ENCODE measurements at regions not wholly inside any gene's neighbourhood (a gene's known extent, or its start where the extent isn't known, plus 50 kb on each side); places are given as distances from the start of the nearest gene placed in this dataset.

- ChIA-PET POLR2A (no interaction called here), CTCF (no interaction called here)
- FAIRE-seq, result no peak
- Histone ChIP-seq H3K36me3 (ENCODE audit: control insufficient read depth in 2 of 2, extremely low read depth in 1 of 2, insufficient read depth in 2 of 2, low read length in 2 of 2) (no peaks in the 10 kb centered on the region), H3K4me1 (ENCODE audit: control insufficient read depth, extremely low read depth, insufficient read depth, low read length) (no peaks in the 10 kb centered on the region), H3K9ac (replicated peaks; ENCODE audit: extremely low read depth, insufficient read depth, low read length) (no peak overlapping the region), H3K27me3 (ENCODE audit: control insufficient read depth in 2 of 2, insufficient read depth in 2 of 2, low read length in 2 of 2) (no peaks in the 10 kb centered on the region), H3K4me2 (ENCODE audit: insufficient read depth, low read length) (no peak overlapping the region), H3K9me1 (replicated peaks; ENCODE audit: control insufficient read depth, extremely low read depth, insufficient read depth, low read length) (no peaks in the 10 kb centered on the region), H3K9me3 (replicated peaks; ENCODE audit: control insufficient read depth, insufficient read depth, low read length) (no peaks in the 10 kb centered on the region), H2AFZ (ENCODE audit: low read depth, low read length) (no peak overlapping the region), H3K79me2 (ENCODE audit: control insufficient read depth, insufficient read depth, low read length) (no peaks in the 10 kb centered on the region), H3K4me3 (replicated peaks in 1 of 3; ENCODE audit: insufficient read depth in 1 of 3, low read depth in 1 of 3, low read length in 3 of 3) (no peak overlapping the region), H3K27ac (ENCODE audit: insufficient read depth, low read depth, low read length) (no peak overlapping the region), H4K20me1 (replicated peaks; ENCODE audit: control insufficient read depth, extremely low read depth, insufficient read depth, low read length) (no peaks in the 10 kb centered on the region)
- dilution Hi-C loops (cut with MboI; ENCODE audit: extremely low pct_ligation_motif_present, low sequenced_read_pairs) (no loop called here), intact Hi-C loops (cut with micrococcal nuclease) (no loop called here)
- TF ChIP-seq EZH2 (IDR thresholded peaks at IDR 0.05; ENCODE audit: borderline replicate concordance, low read depth, low read length, severe bottlenecking) (no peak), JUN (IDR thresholded peaks at IDR 0.05; ENCODE audit: borderline replicate concordance, insufficient read depth, insufficient read length, low read depth) (no peak), POLR2A (IDR thresholded peaks at IDR 0.05; ENCODE audit: low read depth, low read length) (no peak), GATA2 (IDR thresholded peaks at IDR 0.05; ENCODE audit: insufficient read depth, insufficient read length, low read depth, low read length) (no peak), MYC (IDR thresholded peaks at IDR 0.05; ENCODE audit: low read depth, low read length) (no peak), POLR2AphosphoS5 (IDR thresholded peaks at IDR 0.05; ENCODE audit: insufficient read depth, low read depth, low read length) (no peak), MAX (IDR thresholded peaks at IDR 0.05; ENCODE audit: insufficient read depth, insufficient read length) (no peak)
- TF ChIP-seq, protein P1, sequence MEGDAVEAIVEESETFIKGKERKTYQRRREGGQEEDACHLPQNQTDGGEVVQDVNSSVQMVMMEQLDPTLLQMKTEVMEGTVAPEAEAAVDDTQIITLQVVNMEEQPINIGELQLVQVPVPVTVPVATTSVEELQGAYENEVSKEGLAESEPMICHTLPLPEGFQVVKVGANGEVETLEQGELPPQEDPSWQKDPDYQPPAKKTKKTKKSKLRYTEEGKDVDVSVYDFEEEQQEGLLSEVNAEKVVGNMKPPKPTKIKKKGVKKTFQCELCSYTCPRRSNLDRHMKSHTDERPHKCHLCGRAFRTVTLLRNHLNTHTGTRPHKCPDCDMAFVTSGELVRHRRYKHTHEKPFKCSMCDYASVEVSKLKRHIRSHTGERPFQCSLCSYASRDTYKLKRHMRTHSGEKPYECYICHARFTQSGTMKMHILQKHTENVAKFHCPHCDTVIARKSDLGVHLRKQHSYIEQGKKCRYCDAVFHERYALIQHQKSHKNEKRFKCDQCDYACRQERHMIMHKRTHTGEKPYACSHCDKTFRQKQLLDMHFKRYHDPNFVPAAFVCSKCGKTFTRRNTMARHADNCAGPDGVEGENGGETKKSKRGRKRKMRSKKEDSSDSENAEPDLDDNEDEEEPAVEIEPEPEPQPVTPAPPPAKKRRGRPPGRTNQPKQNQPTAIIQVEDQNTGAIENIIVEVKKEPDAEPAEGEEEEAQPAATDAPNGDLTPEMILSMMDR (IDR thresholded peaks at IDR 0.05; ENCODE audit: extremely low read depth in 1 of 2, insufficient read depth in 1 of 2, low read depth in 1 of 2, low read length in 2 of 2), result no peak
- BruUV-seq (replicated peaks), result no TSS peak
- DNase-seq (ENCODE audit: low read depth, low spot score), result no peak
Measured at GRCh38 chr4:144809056-144809640, 163.2 kb downstream of the HHIP start.
